ENCODE measurements at regions not wholly inside any gene's neighbourhood (a gene's known extent, or its start where the extent isn't known, plus 50 kb on each side); places are given as distances from the start of the nearest gene placed in this dataset.

DNA sequence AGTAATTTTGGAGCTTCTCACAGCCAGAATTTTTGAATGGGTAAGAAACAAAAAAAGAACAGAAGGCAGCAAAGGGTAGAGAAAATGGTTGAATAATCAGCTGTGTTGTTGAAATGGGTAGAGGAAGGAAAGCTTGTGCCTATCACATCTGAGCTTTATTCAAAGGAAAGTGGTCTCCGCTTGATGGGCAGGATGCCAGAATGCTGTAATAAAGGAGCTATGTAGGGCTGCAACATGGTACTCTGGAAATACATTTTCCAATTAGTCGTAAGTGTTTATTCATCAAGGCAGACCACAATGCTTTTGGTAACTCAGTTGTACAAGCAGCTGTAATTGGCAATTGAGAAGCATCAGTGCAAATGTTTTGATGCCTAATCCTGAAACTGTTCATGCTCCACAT is 196.9 kb downstream of the ICOS start:
- TF ChIP-seq, protein P1, sequence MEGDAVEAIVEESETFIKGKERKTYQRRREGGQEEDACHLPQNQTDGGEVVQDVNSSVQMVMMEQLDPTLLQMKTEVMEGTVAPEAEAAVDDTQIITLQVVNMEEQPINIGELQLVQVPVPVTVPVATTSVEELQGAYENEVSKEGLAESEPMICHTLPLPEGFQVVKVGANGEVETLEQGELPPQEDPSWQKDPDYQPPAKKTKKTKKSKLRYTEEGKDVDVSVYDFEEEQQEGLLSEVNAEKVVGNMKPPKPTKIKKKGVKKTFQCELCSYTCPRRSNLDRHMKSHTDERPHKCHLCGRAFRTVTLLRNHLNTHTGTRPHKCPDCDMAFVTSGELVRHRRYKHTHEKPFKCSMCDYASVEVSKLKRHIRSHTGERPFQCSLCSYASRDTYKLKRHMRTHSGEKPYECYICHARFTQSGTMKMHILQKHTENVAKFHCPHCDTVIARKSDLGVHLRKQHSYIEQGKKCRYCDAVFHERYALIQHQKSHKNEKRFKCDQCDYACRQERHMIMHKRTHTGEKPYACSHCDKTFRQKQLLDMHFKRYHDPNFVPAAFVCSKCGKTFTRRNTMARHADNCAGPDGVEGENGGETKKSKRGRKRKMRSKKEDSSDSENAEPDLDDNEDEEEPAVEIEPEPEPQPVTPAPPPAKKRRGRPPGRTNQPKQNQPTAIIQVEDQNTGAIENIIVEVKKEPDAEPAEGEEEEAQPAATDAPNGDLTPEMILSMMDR (IDR thresholded peaks at IDR 0.05): no peak
- TF ChIP-seq, protein P2, sequence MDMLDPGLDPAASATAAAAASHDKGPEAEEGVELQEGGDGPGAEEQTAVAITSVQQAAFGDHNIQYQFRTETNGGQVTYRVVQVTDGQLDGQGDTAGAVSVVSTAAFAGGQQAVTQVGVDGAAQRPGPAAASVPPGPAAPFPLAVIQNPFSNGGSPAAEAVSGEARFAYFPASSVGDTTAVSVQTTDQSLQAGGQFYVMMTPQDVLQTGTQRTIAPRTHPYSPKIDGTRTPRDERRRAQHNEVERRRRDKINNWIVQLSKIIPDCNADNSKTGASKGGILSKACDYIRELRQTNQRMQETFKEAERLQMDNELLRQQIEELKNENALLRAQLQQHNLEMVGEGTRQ (IDR thresholded peaks at IDR 0.05): no peak
- no peak for TF ChIP-seq HDAC2 (IDR thresholded peaks at IDR 0.05)
- TF ChIP-seq NR3C1 (IDR thresholded peaks at IDR 0.05): no peak
- no peak for TF ChIP-seq CEBPB (IDR thresholded peaks at IDR 0.05)
- no peak for TF ChIP-seq RAD21 (conservative IDR thresholded peaks at IDR 0.05 in 1 of 2, IDR thresholded peaks at IDR 0.05 in 1 of 2)
- no peak for TF ChIP-seq ZNF302 (CRISPR knock-in tag; IDR thresholded peaks at IDR 0.05)
- no peak for TF ChIP-seq SMC3 (IDR thresholded peaks at IDR 0.05)
- TF ChIP-seq POLR2A (IDR thresholded peaks at IDR 0.05; ENCODE audit: low read length): no peak
- no peak for TF ChIP-seq EP300 (IDR thresholded peaks at IDR 0.05)
- TF ChIP-seq BHLHE40 (IDR thresholded peaks at IDR 0.05; ENCODE audit: low read depth, low read length): no peak
- TF ChIP-seq KDM1A (IDR thresholded peaks at IDR 0.05; ENCODE audit: low read depth): no peak
- TF ChIP-seq, protein P3, sequence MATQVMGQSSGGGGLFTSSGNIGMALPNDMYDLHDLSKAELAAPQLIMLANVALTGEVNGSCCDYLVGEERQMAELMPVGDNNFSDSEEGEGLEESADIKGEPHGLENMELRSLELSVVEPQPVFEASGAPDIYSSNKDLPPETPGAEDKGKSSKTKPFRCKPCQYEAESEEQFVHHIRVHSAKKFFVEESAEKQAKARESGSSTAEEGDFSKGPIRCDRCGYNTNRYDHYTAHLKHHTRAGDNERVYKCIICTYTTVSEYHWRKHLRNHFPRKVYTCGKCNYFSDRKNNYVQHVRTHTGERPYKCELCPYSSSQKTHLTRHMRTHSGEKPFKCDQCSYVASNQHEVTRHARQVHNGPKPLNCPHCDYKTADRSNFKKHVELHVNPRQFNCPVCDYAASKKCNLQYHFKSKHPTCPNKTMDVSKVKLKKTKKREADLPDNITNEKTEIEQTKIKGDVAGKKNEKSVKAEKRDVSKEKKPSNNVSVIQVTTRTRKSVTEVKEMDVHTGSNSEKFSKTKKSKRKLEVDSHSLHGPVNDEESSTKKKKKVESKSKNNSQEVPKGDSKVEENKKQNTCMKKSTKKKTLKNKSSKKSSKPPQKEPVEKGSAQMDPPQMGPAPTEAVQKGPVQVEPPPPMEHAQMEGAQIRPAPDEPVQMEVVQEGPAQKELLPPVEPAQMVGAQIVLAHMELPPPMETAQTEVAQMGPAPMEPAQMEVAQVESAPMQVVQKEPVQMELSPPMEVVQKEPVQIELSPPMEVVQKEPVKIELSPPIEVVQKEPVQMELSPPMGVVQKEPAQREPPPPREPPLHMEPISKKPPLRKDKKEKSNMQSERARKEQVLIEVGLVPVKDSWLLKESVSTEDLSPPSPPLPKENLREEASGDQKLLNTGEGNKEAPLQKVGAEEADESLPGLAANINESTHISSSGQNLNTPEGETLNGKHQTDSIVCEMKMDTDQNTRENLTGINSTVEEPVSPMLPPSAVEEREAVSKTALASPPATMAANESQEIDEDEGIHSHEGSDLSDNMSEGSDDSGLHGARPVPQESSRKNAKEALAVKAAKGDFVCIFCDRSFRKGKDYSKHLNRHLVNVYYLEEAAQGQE (IDR thresholded peaks at IDR 0.05): no peak
